GM19324 (cell line): ENCODE measurements at regions not wholly inside any gene's neighbourhood (a gene's known extent, or its start where the extent isn't known, plus 50 kb on each side); places are given as distances from the start of the nearest gene placed in this dataset.

ENCODE experiments used
- ATAC-seq: cut with Tn5 transposase; IDR thresholded peaks from one replicate; pipeline ENCODE4 v1.9.1; 2021; ENCODE audit warnings: mild to moderate bottlenecking, moderate library complexity; ENCODE audit not compliant: unreplicated experiment, low FRiP score

DNA sequence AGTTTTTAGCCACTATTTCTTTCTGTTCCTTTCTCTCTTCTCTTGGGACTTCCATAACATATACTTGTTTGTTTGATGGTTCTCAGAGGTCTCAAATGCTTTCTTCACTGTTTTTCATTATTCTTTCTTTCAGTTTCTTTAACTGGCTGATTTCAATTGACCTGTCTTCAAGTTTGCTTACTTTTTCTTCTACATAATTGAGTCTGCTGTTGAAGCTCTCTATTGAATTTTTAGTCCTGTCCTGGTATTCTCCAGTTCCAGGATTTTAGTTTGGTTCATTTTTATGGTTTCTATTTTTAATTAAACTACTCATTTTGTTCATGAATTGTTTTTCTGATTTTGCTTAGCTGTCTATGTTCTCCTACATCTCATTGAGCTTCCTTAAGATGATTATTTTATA is 1305.3 kb upstream of the CELF2 start:
- ATAC-seq, result no peak

DNA sequence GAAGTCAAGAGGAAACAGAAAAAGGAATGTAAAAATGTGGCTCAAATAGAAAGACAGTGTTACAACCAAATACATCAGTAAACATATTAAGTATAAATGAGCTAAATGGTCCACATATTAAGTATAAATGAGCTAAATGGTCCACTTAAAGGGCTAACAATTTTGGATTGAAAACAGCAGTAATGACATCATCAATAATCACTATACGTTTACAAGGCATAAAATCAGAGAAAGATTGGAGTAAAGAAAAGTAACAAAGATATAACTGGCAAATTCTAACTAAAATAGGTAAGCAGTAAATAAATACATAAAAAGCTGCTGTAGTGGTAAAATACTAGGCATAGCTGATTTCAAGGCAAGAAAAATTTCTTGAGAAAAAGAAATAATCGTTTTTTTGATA is 1298.4 kb upstream of the CELF2 start:
- no peak for ATAC-seq

DNA sequence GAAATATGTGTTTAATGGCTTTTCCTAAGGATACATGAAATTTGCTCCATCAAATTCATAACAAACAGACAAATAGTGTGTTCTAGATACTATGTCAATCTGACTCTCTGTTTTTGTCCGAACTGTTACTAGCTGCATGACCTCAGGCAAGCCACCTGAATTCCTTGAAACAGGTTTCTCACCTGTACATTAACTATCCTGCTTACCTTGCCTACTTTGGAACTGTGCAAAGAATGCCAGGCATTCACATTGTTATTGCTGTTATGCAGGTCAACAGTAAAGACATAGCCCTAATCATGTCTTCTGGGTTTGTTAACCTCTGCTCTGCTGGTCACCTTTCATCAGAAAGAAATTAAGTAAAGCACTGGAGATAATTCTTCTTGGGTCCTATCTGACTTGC is 1283.9 kb upstream of the CELF2 start:
- no peak for ATAC-seq

DNA sequence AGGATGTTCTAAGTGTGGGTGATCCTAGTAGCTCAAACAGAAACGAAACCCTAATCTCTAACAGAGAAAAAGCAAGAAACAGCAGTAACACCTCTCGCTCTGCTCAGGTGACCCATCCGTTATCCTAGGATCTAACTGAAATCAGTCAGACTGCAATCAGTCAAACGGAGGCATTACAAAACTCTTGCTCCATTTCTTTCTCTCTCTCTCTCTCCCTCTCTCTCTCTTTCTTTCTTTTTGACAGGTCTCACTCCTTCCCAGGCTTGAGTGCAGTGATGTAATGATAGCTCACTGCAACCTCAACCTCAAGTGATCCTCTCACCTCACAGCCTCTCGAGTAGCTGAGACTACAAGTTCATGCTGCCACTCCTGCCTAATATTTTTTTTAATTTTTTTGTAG is 1283.5 kb upstream of the CELF2 start:
- no peak for ATAC-seq

DNA sequence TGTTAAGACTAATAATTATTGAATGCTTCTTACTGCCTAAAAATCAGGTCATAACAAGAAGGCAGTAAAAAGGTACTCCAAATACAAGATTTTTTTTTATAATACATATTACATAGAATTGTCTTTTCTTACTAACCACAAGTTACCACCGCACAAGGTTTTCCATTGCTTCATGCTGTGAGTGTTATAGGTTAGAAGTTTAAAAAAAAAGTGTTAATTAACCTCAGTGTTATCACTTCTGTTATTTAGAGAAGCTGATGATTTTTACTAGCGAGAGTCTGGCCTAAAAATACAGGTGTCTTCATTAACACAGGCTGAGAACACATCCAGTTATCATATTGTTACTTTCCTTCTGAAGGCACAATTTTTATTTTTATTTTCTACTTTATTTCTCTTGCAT is 1281.9 kb upstream of the CELF2 start:
- no peak for ATAC-seq

DNA sequence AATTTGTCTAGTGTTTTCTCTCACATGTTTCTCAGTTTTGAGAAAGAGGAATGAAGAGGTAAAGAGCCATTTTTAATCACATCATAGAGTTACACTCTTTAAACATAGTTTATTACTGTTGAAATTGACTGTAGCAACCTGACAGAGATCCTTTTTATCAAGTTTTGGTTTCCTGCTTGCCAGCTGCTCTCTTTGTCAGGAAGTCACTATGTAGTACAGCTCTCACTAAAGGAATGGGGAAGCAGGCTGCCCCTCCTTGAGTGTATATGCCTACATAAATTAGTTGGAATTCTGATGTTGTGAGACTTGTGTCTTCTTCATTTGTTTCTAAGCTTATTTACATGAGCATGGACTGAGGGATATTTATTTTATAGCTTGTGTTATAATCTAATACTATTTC is 1274.0 kb upstream of the CELF2 start:
- ATAC-seq, result no peak

DNA sequence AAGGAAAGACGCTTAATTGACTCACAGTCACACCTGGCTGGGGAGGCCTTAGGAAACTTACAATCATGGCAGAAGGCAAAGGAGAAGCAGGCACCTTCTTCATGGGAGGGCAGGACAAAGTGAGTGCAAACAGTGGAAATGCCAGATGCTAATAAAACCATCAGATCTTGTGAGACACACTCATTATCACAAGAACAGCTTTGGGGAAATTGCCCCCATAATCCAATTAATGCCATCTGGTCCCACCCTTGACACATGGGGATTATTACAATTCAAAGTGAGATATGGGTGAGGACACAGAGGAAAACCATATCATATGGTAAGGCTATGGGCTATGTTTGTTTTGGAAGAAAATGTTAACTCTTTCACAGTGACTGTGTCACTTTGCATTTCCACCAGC is 1272.5 kb upstream of the CELF2 start:
- ATAC-seq, result no peak

DNA sequence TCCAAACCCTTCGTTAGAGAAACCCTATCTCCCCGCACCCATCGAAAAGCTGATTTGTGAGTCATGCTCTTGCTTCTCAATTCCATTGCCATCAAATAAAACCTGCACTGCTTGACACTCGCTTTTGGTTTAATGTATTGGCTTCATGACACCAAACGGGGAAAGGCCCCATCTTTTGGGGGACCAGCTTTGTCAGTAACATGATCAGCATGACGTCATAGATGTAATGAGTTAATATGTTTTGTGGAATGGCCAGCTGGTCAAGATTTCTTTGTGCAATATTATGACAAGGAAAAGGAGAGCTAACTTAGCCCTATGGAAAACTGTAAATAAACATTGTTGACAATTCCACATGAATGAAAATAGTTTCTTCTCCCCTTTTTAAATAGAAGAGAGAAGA is 1260.5 kb upstream of the CELF2 start:
- ATAC-seq, result no peak

DNA sequence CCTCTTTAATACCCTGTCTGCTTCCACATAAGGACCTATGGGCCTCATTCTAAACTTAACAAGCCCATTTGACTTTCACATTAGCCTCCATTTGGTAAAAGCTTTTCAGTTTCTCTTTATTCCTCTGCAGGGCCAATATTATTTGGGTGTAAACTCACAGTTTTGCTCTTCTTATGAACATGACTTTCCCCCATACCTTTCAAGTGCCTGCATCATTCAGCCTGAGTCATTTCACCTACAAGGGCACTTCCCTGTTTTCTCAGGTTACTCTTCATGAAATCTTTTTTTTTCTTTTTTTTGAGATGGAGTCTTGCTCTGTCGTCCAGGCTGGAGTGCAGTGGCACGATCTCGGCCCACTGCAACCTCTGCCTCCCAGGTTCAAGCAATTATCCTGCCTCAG is 1258.1 kb upstream of the CELF2 start:
- ATAC-seq, result no peak

DNA sequence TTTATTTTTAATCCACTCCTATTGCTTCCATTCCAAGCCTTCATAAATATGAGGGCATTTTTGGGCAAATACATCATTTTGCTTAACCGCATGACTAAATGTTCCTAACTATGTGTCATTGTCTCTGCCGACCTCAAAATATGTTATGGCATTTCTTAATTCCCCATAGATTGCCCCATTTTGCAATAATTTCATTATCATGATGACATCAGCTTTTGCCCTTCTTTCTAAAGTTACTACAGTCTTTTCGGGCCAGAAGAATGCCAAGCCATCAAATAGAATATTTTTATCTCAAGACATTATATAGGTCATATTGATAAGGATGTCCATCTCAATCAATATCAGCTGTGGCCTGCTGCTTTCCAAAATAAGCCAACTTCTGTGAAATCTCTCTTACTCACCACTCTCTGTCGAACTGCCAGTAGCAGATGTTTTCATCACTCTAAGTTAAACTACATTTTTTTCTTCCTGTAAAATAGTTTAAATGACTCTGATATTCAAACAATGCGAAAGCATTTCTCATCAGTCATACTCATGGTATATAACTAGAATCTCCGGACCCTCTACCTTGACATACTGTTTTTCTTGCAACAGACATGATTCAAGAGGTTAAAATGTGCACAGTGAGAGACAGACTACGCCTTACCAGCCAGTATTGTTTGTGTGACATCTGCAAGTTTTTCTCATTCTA is 1254.6 kb upstream of the CELF2 start:
- ATAC-seq, result no peak

DNA sequence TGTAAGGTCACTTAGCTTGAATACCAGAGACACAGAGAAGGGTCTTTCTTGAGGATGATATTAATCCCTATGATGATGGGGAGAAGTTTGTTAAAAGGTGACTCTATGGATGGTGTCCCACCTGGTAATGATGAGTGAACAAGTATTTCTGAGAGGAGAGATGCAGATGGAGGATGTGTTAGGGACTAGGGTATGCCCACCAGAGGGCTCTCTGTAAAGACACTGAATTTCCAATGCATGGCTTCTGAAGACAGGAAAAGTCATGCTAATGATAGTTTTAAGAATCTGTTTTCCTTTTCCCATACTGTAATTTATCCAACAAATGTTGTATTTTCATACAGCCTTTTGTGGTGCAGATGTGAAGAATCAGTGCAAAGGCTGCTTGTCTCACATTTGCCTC is 1250.9 kb upstream of the CELF2 start:
- ATAC-seq, result no peak

DNA sequence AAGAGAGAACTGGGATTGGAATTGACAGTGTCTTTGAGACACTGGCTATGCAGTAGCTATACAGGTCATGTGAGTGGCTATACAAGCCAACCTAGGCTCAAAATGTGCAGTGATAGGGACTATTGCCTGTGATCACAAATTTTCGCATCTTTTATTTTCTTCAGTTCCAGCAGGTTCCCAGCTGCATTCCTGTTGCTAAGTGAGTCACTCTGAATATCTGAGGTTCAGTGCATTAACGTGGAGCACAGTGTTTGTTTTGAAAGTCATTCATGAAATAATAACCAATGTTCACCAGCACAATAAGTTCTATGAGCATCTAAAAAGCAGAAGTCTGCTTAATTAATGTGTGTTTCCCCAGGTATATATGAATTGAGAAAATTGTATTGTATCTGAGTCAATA is 1236.0 kb upstream of the CELF2 start:
- ATAC-seq, result no peak

DNA sequence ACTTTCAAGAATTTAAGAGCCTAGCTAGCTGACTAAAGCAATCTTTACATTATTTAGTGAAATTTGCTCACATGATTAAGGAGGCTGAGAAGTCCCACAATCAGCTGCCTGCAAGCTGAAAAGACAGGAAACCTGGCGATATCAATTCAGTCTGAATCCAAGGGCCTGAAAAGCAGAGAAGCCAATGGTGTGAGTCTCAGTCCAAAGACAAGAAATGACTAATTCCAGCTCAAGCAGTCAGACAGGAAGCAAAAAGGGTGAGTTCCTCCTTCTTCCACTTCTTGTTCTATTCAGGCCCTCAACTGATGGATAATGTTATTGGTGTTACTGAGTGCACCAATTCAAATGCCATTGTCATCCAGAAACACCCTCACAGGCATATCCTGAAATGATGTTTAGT is 1231.6 kb upstream of the CELF2 start:
- no peak for ATAC-seq

DNA sequence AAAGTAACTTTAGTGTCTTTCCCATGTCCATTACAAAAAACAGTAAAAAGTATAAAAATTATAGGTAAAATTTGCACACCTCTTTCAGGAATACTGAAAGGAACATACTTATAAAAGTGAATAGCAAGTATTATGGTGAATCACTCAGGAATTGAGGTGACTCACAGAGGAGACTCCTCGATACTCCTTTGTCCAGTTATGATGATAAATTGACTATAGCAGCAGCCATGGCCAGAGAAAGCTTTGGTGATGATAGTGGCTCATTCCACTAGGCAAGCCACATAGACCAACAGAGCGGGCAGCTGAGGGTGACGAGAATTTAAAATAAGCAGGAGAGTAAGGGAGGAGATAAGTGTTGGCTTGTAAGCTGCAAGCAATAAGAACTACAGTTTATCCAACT is 1231.1 kb upstream of the CELF2 start:
- no peak for ATAC-seq

DNA sequence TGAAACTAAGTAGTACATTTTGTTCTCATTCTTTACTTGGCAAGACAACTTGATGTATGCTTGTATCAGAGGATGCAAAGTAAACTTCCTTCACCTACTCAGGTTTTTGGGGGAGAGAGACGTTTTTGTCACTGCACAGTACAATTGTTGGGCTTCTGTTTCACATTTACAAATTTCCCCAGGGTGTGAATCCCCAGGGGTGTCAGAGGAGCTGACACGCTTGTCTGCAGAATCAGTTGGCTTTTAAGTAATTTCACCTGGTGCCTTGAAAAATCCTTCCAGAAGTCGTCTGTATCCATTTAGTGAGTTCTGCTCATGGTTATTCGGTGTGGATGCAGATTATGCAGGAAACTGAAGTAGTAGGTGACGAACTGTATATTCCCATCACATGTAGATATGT is 1227.7 kb upstream of the CELF2 start:
- no peak for ATAC-seq

DNA sequence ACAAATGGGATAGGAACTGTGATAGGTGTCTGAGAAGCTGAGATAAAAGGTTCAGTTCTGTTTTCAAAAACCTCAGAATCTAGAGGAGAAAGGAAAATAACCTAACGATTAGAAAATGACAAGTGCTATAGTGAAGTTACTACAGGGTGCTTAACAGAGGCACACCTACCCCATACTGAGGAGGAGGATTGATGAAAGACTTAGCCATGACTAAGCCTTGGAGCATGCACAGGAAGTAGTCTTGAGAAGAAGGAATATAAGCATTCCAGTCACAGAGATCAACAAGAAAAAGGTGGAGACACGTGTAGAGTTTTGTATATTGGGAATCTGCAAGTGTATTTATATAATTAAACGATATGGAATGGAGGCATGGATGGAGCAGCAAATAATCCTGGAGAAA is 1225.5 kb upstream of the CELF2 start:
- no peak for ATAC-seq

DNA sequence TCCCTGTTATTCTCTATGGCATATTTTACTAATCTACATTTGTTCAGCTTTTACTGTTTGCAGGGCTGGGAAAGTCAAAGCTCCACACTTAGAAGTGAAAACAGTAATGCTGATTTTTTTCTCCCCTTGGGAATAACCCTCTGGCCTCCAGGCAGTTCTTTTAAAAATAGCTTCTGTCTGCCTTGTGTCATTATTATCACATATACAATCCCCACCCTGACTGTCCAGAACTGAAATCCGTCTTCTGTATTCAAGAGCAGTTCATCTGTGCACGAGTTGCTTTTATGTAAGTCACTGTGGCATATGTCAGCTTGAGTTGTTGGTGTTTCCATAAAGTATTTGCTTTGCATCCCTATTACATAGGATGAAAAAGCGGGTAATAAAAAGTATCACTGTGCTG is 1221.1 kb upstream of the CELF2 start:
- no peak for ATAC-seq

DNA sequence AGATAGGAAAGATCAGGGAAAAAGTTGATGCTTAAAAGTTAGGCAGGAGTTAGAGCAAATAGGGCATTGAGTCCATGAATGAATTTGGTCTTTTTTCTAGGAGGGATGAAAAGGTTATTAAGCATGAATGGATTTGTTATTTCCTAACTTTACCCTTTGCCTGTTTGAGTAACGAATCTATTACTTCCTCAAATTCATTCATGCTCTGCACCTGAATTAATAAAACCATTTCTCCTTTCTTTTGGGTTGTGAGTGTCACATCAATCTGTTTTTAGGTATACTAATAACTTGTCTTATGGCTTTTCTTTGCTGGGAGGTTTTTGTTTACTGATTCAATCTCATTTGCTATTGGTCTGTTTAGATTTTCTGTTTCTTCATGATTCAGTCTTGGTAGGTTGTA is 1217.7 kb upstream of the CELF2 start:
- ATAC-seq, result no peak

DNA sequence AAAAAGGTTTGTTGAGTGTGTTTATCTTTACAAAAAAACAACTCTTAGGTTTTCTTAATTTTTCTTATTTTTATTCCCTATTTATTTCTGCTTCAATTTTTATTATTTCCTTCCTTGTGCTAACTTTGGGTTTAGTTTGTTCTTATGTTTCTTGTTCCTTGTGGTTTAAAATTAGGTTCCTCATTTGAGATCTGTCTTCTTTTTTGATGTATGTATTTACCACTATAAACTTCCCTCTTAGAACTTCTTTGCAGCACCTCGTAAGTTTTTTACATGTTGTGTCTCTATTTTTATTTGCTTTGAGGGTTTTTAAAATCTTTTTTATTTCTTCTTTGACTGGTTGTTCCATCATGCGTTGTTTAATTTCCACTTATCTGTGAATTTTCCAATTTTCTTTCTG is 1217.1 kb upstream of the CELF2 start:
- no peak for ATAC-seq

DNA sequence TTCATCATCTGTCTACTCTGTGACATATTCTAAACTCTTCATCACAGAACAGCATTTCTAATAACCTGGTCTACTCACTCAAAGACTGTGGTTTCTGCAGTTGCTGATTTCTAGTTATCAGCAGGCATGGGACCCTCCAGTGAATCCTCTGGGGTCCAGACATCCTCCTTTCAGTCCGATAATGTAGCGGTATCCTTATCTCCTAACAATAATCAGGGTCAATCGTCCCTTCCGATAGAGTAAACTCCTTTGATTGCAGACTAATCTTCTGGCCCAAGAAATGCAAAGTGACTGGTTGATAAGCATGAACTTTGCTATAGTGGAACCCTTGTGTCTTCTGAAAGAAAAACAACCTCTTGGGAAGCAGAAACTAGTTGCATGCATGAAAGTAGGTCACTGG is 1209.8 kb upstream of the CELF2 start:
- ATAC-seq, result no peak

DNA sequence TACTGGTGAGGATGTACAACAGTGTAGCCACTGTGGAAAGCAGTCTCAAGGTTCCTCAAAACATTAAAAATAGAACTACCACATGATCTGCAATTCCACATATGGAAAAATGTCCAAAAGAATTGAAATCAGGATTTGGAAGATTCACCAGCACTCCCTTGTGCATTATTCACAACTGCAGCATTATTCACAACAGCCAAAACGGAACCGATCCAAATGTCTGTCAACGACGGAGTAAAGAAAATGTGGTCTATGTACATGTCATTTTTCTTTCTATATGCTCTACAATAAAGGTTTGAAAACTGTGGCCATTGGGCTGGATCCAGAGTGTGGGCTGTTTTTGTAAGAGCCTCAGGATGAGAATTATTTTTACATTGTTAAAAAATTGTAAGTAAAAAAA is 1206.1 kb upstream of the CELF2 start:
- ATAC-seq, result no peak

DNA sequence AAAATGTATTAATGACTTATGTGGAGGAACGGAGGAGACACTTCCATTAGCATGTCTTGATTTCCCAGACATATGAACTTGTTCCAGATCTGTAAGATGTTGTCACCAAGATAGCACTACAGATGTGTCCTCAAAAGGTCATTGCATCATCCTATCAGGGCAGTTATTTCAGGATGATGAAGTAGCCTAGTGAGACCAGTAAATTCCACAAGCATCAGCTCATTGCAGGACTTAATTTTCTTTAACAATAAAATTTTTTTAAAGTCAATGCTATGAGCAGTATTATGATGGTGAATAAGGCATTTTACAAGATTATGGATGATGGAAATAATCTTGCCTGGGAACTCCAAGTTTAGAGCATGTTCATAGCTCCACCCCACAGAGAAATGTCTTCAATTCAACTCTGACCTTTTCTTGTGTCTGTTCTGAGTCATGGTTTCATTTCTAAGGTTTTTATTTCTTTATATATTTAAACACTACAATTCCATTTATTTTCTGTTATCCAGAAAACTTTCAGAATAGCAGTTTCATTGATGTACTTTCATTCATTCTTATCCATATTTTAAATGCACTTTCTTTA is 1203.3 kb upstream of the CELF2 start:
- no peak for ATAC-seq
